Keratinocyte (primary cell): ENCODE measurements at regions not wholly inside any gene's neighbourhood (a gene's known extent, or its start where the extent isn't known, plus 50 kb on each side); places are given as distances from the start of the nearest gene placed in this dataset.

Experiments
- DNase-seq: peaks from one replicate; pipeline ENCODE4 v3.0.0-alpha.2; 2011; ENCODE audit warnings: low read depth, missing footprints, low spot score
- FAIRE-seq: peaks from 2 replicates; lab custom pipeline; 2011; peaks lifted over from hg19 to GRCh38; lab: Jason Lieb, UNC
- H2AFZ ChIP-seq: 2 replicates; pipeline ENCODE4 v1.6.0; 2012; ENCODE audit warnings: low read length, control low read depth, inconsistent platforms; ENCODE audit not compliant: control insufficient read depth
- H3K27ac ChIP-seq: 2 replicates; pipeline ENCODE4 v1.5.1; 2011; ENCODE audit warnings: low read length; ENCODE audit not compliant: control insufficient read depth, insufficient read depth
- H3K27me3 ChIP-seq: 3 replicates; pipeline ENCODE4 v1.6.0; 2011; ENCODE audit warnings: low read length; ENCODE audit not compliant: control insufficient read depth, insufficient read depth; ENCODE audit errors: extremely low read depth
- H3K36me3 ChIP-seq, 2 experiments: 2 replicates in 1 of 2; 3 replicates in 1 of 2; pipeline ENCODE4 v1.5.1; 2011; ENCODE audit warnings: low read length in 2 of 2, mild to moderate bottlenecking in 1 of 2; ENCODE audit not compliant: control insufficient read depth in 2 of 2, insufficient read depth in 2 of 2; ENCODE audit errors: extremely low read depth in 1 of 2
- H3K4me1 ChIP-seq: 3 replicates; pipeline ENCODE4 v1.5.1; 2011; ENCODE audit warnings: low read length; ENCODE audit not compliant: control insufficient read depth, insufficient read depth; ENCODE audit errors: extremely low read depth
- H3K4me2 ChIP-seq: 3 replicates; pipeline ENCODE4 v1.6.0; 2011; ENCODE audit warnings: low read depth, low read length; ENCODE audit not compliant: control insufficient read depth, insufficient read depth; ENCODE audit errors: extremely low read depth
- H3K4me3 ChIP-seq, 3 experiments: fragments of 200-600 bp in 1 of 3; sonication (generic) in 1 of 3; 2 replicates in 2 of 3; 3 replicates in 1 of 3; pipeline ENCODE4 v1.5.1; 2011 to 2016; ENCODE audit warnings: low read length in 3 of 3, mild to moderate bottlenecking in 3 of 3, control low read depth in 2 of 3, inconsistent platforms in 1 of 3, low read depth in 1 of 3, mixed read lengths in 1 of 3, mixed run types in 1 of 3, moderate library complexity in 1 of 3; ENCODE audit not compliant: control insufficient read depth in 2 of 3, insufficient read depth in 2 of 3; ENCODE audit errors: extremely low read depth in 1 of 3
- H3K79me2 ChIP-seq: 2 replicates; pipeline ENCODE4 v1.6.0; 2012; ENCODE audit warnings: low read length; ENCODE audit not compliant: control insufficient read depth, insufficient read depth
- H3K9ac ChIP-seq: 3 replicates; pipeline ENCODE4 v1.6.0; 2011; ENCODE audit warnings: low read length; ENCODE audit not compliant: control insufficient read depth, insufficient read depth; ENCODE audit errors: extremely low read depth
- H3K9me1 ChIP-seq: 3 replicates; pipeline ENCODE4 v1.6.0; 2011; ENCODE audit warnings: low read length; ENCODE audit not compliant: control insufficient read depth, insufficient read depth; ENCODE audit errors: extremely low read depth
- H3K9me3 ChIP-seq: 2 replicates; pipeline ENCODE4 v1.5.1; 2012; ENCODE audit warnings: low read depth, low read length; ENCODE audit not compliant: control insufficient read depth
- H4K20me1 ChIP-seq: 3 replicates; pipeline ENCODE4 v1.6.0; 2011; ENCODE audit warnings: low read length; ENCODE audit not compliant: control insufficient read depth, insufficient read depth; ENCODE audit errors: extremely low read depth
- CTCF ChIP-seq, 3 experiments: IDR thresholded peaks in 1 of 3; conservative IDR thresholded peaks in 1 of 3; optimal IDR thresholded peaks in 1 of 3; 2 replicates in 2 of 3; 3 replicates in 1 of 3; pipeline versions ENCODE3 to v1.5.1; 2011; ENCODE audit warnings: low read length in 3 of 3, mild to moderate bottlenecking in 3 of 3, moderate library complexity in 2 of 3, control low read depth in 1 of 3, inconsistent platforms in 1 of 3; ENCODE audit not compliant: insufficient read depth in 2 of 3; ENCODE audit errors: extremely low read depth in 1 of 3
- EZH2 ChIP-seq: IDR thresholded peaks from one replicate; pipeline ENCODE4 v1.6.1; 2012; ENCODE audit warnings: inconsistent platforms, mild to moderate bottlenecking, low read length, moderate library complexity
- dilution Hi-C: fragments of 300-500 bp; cut with MboI; formaldehyde crosslinking; loops from one replicate; pipeline ENCODE4 v1.7.0; 2020; ENCODE audit warnings: low sequenced_read_pairs; ENCODE audit not compliant: extremely low pct_ligation_motif_present

- H3K4me2 ChIP-seq = no peak overlapping the region
- dilution Hi-C loops = no loop called here
- H3K9me1 ChIP-seq = no peaks in the 10 kb centered on the region
- H3K27ac ChIP-seq = no peak overlapping the region
- no peak overlapping the region for H3K4me3 ChIP-seq
- H3K4me1 ChIP-seq = no peaks in the 10 kb centered on the region
- FAIRE-seq (no peak), DNase-seq (no peak)
- no peaks in the 10 kb centered on the region for H3K36me3 ChIP-seq
- H3K9ac ChIP-seq = no peak overlapping the region
- H3K9me3 ChIP-seq = no peaks in the 10 kb centered on the region
- H2AFZ ChIP-seq = no peak overlapping the region
- TF ChIP-seq EZH2 (no peak), CTCF (optimal IDR thresholded peaks at IDR 0.05 in 1 of 3, IDR thresholded peaks at IDR 0.05 in 1 of 3, conservative IDR thresholded peaks at IDR 0.05 in 1 of 3; ENCODE audit: extremely low read depth in 1 of 3, insufficient read depth in 2 of 3, low read length in 3 of 3) (no peak)
- H3K27me3 ChIP-seq = no peaks in the 10 kb centered on the region
- H4K20me1 ChIP-seq = no peaks in the 10 kb centered on the region
- H3K79me2 ChIP-seq = no peaks in the 10 kb centered on the region
These were observed 129.8 kb downstream of the SEC23A start for GRCh38 chr14:38973083-38973700.

- Histone ChIP-seq H4K20me1 (no peaks in the 10 kb centered on the region), H3K36me3 (no peaks in the 10 kb centered on the region), H3K27ac (no peak overlapping the region), H3K4me1 (no peaks in the 10 kb centered on the region), H2AFZ (no peak overlapping the region), H3K9me1 (no peaks in the 10 kb centered on the region), H3K27me3 (no peaks in the 10 kb centered on the region), H3K4me2 (no peak overlapping the region), H3K9me3 (no peaks in the 10 kb centered on the region), H3K9ac (no peak overlapping the region), H3K4me3 (no peak overlapping the region), H3K79me2 (no peaks in the 10 kb centered on the region)
- DNase-seq = no peak
- dilution Hi-C loops = no loop called here
- TF ChIP-seq EZH2 (no peak), CTCF (optimal IDR thresholded peaks at IDR 0.05 in 1 of 3, IDR thresholded peaks at IDR 0.05 in 1 of 3, conservative IDR thresholded peaks at IDR 0.05 in 1 of 3; ENCODE audit: extremely low read depth in 1 of 3, insufficient read depth in 2 of 3, low read length in 3 of 3) (no peak)
- no peak for FAIRE-seq
These were observed 130.5 kb downstream of the SEC23A start for GRCh38 chr14:38972511-38972910.
